GM13976 (cell line): ENCODE measurements at regions not wholly inside any gene's neighbourhood (a gene's known extent, or its start where the extent isn't known, plus 50 kb on each side); places are given as distances from the start of the nearest gene placed in this dataset.

Source experiments
- DNase-seq: peaks from one replicate; pipeline ENCODE4 v3.0.0; 2012; ENCODE audit warnings: low spot score
- CTCF ChIP-seq: IDR thresholded peaks from 2 replicates; pipeline ENCODE4 v1.5.1; 2012; ENCODE audit warnings: borderline replicate concordance, mild to moderate bottlenecking; ENCODE audit not compliant: insufficient read depth; ENCODE audit errors: extremely low read depth, missing control alignments, control extremely low read depth
- in situ Hi-C: fragments of 300-500 bp; cut with MboI; formaldehyde crosslinking; loops from one replicate; pipeline ENCODE4 v1.12.0; 2022; ENCODE audit warnings: low sequenced_read_pairs, mixed read lengths, inconsistent platforms; ENCODE audit not compliant: unreplicated experiment

GRCh38 chr4:127141856-127142255 lies 490.9 kb upstream of the INTU start:
- no peak for TF ChIP-seq CTCF
- no peak for DNase-seq
- in situ Hi-C loops, result no loop called here

GRCh38 chr4:127143460-127144195 lies 489.1 kb upstream of the INTU start:
- TF ChIP-seq CTCF, result no peak
- in situ Hi-C loops, result no loop called here
- DNase-seq, result no peak

GRCh38 chr4:127145006-127145540 lies 487.7 kb upstream of the INTU start:
- no peak for DNase-seq
- TF ChIP-seq CTCF, result no peak
- in situ Hi-C loops, result no loop called here

- in situ Hi-C loops, result no loop called here
- no peak for DNase-seq
- no peak for TF ChIP-seq CTCF
These were observed 484.6 kb upstream of the INTU start for GRCh38 chr4:127148165-127148564.

- in situ Hi-C loops, result no loop called here
- TF ChIP-seq CTCF, result no peak
- DNase-seq, result no peak
These were observed 483.7 kb upstream of the INTU start for GRCh38 chr4:127149086-127149485.

GRCh38 chr4:127151941-127152340 lies 480.8 kb upstream of the INTU start:
- TF ChIP-seq CTCF, result no peak
- DNase-seq, result no peak
- in situ Hi-C loops, result no loop called here
